ENCODE measurements at regions not wholly inside any gene's neighbourhood (a gene's known extent, or its start where the extent isn't known, plus 50 kb on each side); places are given as distances from the start of the nearest gene placed in this dataset.

- Histone ChIP-seq H3K4me3 (no peak overlapping the region), H3K27me3 (replicated peaks; ENCODE audit: insufficient read depth) (no peaks in the 10 kb centered on the region), H3K4me1 (replicated peaks) (no peaks in the 10 kb centered on the region), H3K27ac (no peak overlapping the region), H3K36me3 (no peaks in the 10 kb centered on the region), H3K9me3 (no peaks in the 10 kb centered on the region)
- TF ChIP-seq POLR2A (IDR thresholded peaks at IDR 0.05) (no peak), POLR2AphosphoS5 (IDR thresholded peaks at IDR 0.05) (no peak)
- TF ChIP-seq, protein P1, sequence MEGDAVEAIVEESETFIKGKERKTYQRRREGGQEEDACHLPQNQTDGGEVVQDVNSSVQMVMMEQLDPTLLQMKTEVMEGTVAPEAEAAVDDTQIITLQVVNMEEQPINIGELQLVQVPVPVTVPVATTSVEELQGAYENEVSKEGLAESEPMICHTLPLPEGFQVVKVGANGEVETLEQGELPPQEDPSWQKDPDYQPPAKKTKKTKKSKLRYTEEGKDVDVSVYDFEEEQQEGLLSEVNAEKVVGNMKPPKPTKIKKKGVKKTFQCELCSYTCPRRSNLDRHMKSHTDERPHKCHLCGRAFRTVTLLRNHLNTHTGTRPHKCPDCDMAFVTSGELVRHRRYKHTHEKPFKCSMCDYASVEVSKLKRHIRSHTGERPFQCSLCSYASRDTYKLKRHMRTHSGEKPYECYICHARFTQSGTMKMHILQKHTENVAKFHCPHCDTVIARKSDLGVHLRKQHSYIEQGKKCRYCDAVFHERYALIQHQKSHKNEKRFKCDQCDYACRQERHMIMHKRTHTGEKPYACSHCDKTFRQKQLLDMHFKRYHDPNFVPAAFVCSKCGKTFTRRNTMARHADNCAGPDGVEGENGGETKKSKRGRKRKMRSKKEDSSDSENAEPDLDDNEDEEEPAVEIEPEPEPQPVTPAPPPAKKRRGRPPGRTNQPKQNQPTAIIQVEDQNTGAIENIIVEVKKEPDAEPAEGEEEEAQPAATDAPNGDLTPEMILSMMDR (IDR thresholded peaks at IDR 0.05) = no peak
- intact Hi-C loops (cut with DNase I) = no loop called here
- DNase-seq (ENCODE audit: low spot score) = no peak
These were observed 103.7 kb upstream of the EEA1 start for GRCh38 chr12:93032758-93033157.

DNA sequence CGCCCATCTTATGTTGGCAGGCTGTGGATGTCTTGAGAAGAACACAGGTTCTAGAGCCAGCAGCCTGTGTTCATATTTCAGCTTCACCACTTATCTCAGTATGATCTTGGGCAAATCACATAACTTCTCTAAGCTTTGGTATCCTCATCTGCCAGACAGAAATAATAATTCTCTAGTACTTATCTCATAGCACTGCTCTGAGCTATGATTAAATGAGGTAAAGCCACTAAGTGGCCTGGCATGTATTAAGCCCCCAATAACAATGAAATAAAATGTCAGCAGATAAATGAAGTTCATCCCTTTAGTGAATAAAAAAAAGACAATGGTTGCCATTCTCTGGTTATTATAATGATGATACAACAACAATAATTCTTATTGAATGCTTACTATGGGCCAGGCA lies 104.9 kb upstream of the EEA1 start:
- Histone ChIP-seq H3K36me3 (no peaks in the 10 kb centered on the region), H3K4me3 (no peak overlapping the region), H3K27ac (no peak overlapping the region), H3K4me1 (replicated peaks) (no peaks in the 10 kb centered on the region), H3K27me3 (replicated peaks; ENCODE audit: insufficient read depth) (no peaks in the 10 kb centered on the region), H3K9me3 (no peaks in the 10 kb centered on the region)
- intact Hi-C loops (cut with DNase I) = no loop called here
- no peak for TF ChIP-seq POLR2AphosphoS5 (IDR thresholded peaks at IDR 0.05)
- TF ChIP-seq, protein P1 (IDR thresholded peaks at IDR 0.05) = no peak
- TF ChIP-seq POLR2A (IDR thresholded peaks at IDR 0.05) = no peak
- no peak for DNase-seq (ENCODE audit: low spot score)
- 92% methylated on average over 1 of the region's 1 CpG for WGBS

DNA sequence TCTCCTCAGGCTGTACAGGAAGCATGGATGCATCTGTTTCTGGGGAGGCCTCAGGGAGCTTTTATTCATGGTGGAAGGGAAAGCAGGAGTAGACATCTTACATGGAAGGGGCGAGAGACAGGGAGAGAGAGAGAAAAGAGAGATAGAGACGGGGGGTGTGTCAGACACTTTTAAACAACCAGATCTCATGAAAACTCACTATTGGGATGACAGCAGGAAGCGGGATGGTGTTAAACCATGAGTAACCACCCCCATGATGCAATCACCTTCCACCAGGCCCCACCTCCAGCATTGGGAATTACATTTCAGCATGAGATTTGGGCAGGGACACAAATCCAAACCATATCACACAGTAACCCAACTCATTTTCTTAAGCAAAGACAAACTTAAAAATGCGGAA lies 110.0 kb upstream of the EEA1 start:
- no peaks in the 10 kb centered on the region for H3K9me3 ChIP-seq
- no peak overlapping the region for H3K27ac ChIP-seq
- no peaks in the 10 kb centered on the region for H3K4me1 ChIP-seq (replicated peaks)
- H3K27me3 ChIP-seq (replicated peaks; ENCODE audit: insufficient read depth) = no peaks in the 10 kb centered on the region
- no peak for DNase-seq (ENCODE audit: low spot score)
- WGBS = 70% methylated on average over 4 of the region's 4 CpGs
- TF ChIP-seq POLR2AphosphoS5 (IDR thresholded peaks at IDR 0.05) (no peak), POLR2A (IDR thresholded peaks at IDR 0.05) (no peak)
- TF ChIP-seq, protein P1 (IDR thresholded peaks at IDR 0.05) = no peak
- no peaks in the 10 kb centered on the region for H3K36me3 ChIP-seq
- no peak overlapping the region for H3K4me3 ChIP-seq
- intact Hi-C loops (cut with DNase I) = no loop called here

DNA sequence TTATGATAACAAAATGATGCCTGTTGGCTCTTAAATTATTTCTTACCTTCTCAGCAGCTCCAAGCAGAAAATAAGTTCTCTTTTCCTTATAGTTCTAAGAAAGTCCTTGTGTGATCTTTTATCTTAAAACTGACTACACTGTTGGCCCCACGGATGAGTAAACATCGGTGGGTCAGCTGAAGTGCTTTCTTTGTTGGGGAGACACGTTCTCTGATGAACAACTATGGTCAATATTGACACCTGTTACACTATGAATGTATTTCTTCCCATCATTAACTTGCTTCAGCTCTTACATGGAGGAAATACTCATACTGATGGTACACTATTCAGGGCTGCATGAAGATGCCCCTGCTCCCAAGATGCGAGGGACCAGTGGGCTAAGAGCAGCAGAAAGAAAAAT lies 110.8 kb upstream of the EEA1 start:
- no peaks in the 10 kb centered on the region for H3K36me3 ChIP-seq
- intact Hi-C loops (cut with DNase I) = no loop called here
- no peaks in the 10 kb centered on the region for H3K27me3 ChIP-seq (replicated peaks; ENCODE audit: insufficient read depth)
- WGBS = 53% methylated on average over 4 of the region's 4 CpGs
- H3K9me3 ChIP-seq = no peaks in the 10 kb centered on the region
- DNase-seq (ENCODE audit: low spot score) = no peak
- H3K4me3 ChIP-seq = no peak overlapping the region
- TF ChIP-seq POLR2AphosphoS5 (IDR thresholded peaks at IDR 0.05) (no peak), POLR2A (IDR thresholded peaks at IDR 0.05) (no peak)
- TF ChIP-seq, protein P1 (IDR thresholded peaks at IDR 0.05) = no peak
- no peak overlapping the region for H3K27ac ChIP-seq
- H3K4me1 ChIP-seq (replicated peaks) = no peaks in the 10 kb centered on the region

- no peaks in the 10 kb centered on the region for H3K36me3 ChIP-seq
- no peak for DNase-seq (ENCODE audit: low spot score)
- H3K4me1 ChIP-seq (replicated peaks) = no peaks in the 10 kb centered on the region
- intact Hi-C loops (cut with DNase I) = no loop called here
- H3K27ac ChIP-seq = no peak overlapping the region
- H3K4me3 ChIP-seq = no peak overlapping the region
- 84% methylated on average over 3 of the region's 3 CpGs for WGBS
- no peaks in the 10 kb centered on the region for H3K9me3 ChIP-seq
- H3K27me3 ChIP-seq (replicated peaks; ENCODE audit: insufficient read depth) = no peaks in the 10 kb centered on the region
- TF ChIP-seq POLR2A (IDR thresholded peaks at IDR 0.05) = no peak
- TF ChIP-seq, protein P1 (IDR thresholded peaks at IDR 0.05) = no peak
- no peak for TF ChIP-seq POLR2AphosphoS5 (IDR thresholded peaks at IDR 0.05)
These were observed 111.3 kb upstream of the EEA1 start for GRCh38 chr12:93040367-93040766.
